Left lung (tissue), 4 donors: ENCODE measurements at regions not wholly inside any gene's neighbourhood (a gene's known extent, or its start where the extent isn't known, plus 50 kb on each side); places are given as distances from the start of the nearest gene placed in this dataset.

Source experiments
- ATAC-seq: fragments of 200-7000 bp; cut with Tn5 transposase; one replicate; pipeline ENCODE4 v1.9.1; 2020; ENCODE audit warnings: moderate library complexity
- DNase-seq, 4 donors: peaks; one replicate each; pipeline ENCODE4 v3.0.0-alpha.2; 2013 to 2020
- H3K27ac ChIP-seq, 2 donors: fragments of 200-600 bp; sonication (generic) in 1 of 2; one replicate each; pipeline versions ENCODE4 v1.5.0 to v1.8.0; 2020 to 2021
- H3K27me3 ChIP-seq, 2 donors: fragments of 200-600 bp; sonication (generic) in 1 of 2; one replicate each; pipeline versions ENCODE4 v1.5.0 to v1.8.0; 2020 to 2021
- H3K36me3 ChIP-seq, 2 donors: fragments of 200-600 bp; sonication (generic) in 1 of 2; one replicate each; pipeline versions ENCODE4 v1.5.0 to v1.8.0; 2020 to 2021
- H3K4me1 ChIP-seq, 2 donors: fragments of 200-600 bp; one replicate each; pipeline ENCODE4 v1.8.0; 2021
- H3K4me3 ChIP-seq, 2 donors: fragments of 200-600 bp; sonication (generic) in 1 of 2; one replicate each; pipeline versions ENCODE4 v1.5.0 to v1.8.0; 2020 to 2021; ENCODE audit warnings: mild to moderate bottlenecking in 1 of 2
- H3K9me3 ChIP-seq, 2 donors: fragments of 200-600 bp; sonication (generic) in 1 of 2; one replicate each; pipeline versions ENCODE4 v1.5.0 to v1.8.0; 2020 to 2021
- intact Hi-C, 2 donors: fragments of 100-400 bp; cut with DNase I; formaldehyde crosslinking; loops; one replicate each; pipeline versions ENCODE4 v1.11.2 to v1.14.2; 2022
- TF ChIP-seq, protein P1 (sequence below), 2 donors: fragments of 200-600 bp; sonication (generic) in 1 of 2; IDR thresholded peaks; one replicate each; pipeline versions ENCODE4 v1.5.0 to v1.8.0; 2021; ENCODE audit warnings: antibody characterized with exemption in 2 of 2
- donor health status: DM: no; HTN: yes; CAD: no.
- donor health status: DM: no; HTN: no; CAD: no.

DNA sequence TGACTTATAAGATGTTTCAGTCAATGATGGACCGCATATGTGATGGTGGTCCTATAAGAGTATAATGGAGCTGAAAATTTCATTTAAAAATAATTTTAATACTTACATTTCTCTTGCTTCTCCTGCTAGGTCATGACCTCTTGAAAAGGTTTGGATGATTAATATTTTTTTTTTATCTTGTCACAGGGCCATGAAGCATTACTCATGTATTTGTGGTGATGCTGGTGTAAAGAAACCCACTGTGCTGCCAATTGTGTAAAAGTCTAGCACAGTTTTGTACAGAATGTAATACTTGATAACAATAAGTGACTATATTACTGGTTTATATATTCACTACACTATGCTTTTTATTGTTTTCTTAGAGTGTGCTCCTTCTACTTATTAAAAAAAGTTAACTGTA lies 124.2 kb upstream of the CELF4 start:
- Histone ChIP-seq H3K9me3 (peaks cover 0 to 7% of the 10 kb centered on the region in 2 donors), H3K27ac (no peak overlapping the region), H3K36me3 (no peaks in the 10 kb centered on the region), H3K4me1 (no peaks in the 10 kb centered on the region), H3K4me3 (no peak overlapping the region), H3K27me3 (no peaks in the 10 kb centered on the region)
- ATAC-seq: no peak
- TF ChIP-seq, protein P1, sequence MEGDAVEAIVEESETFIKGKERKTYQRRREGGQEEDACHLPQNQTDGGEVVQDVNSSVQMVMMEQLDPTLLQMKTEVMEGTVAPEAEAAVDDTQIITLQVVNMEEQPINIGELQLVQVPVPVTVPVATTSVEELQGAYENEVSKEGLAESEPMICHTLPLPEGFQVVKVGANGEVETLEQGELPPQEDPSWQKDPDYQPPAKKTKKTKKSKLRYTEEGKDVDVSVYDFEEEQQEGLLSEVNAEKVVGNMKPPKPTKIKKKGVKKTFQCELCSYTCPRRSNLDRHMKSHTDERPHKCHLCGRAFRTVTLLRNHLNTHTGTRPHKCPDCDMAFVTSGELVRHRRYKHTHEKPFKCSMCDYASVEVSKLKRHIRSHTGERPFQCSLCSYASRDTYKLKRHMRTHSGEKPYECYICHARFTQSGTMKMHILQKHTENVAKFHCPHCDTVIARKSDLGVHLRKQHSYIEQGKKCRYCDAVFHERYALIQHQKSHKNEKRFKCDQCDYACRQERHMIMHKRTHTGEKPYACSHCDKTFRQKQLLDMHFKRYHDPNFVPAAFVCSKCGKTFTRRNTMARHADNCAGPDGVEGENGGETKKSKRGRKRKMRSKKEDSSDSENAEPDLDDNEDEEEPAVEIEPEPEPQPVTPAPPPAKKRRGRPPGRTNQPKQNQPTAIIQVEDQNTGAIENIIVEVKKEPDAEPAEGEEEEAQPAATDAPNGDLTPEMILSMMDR (IDR thresholded peaks at IDR 0.05): no peak
- intact Hi-C loops: no loop called here
- no peak for DNase-seq

DNA sequence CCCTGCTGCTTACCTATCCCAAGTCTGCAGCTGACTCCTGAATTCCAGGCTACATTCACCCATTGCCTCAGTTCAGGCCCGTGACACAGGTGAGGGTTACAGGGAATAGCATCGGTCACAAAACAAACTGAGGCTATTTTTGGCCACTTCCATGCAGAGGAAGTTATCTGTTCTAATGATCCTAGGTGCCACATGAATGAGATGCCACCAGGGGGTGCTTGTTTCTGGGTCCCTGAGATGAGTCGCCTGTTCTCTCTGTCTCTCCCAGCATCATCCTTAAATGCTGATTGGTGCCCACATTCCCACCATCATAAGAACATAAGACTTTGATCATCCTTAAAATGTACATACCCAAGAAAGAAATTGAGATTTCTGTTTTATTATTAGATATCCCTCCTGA lies 119.0 kb upstream of the CELF4 start:
- H3K9me3 ChIP-seq: no peaks in the 10 kb centered on the region
- H3K27me3 ChIP-seq: no peaks in the 10 kb centered on the region
- no peak overlapping the region for H3K27ac ChIP-seq
- DNase-seq (no peak), ATAC-seq (no peak)
- intact Hi-C loops: no loop called here
- H3K4me1 ChIP-seq: no peaks in the 10 kb centered on the region
- no peaks in the 10 kb centered on the region for H3K36me3 ChIP-seq
- TF ChIP-seq, protein P1 (IDR thresholded peaks at IDR 0.05): no peak
- H3K4me3 ChIP-seq: no peak overlapping the region

DNA sequence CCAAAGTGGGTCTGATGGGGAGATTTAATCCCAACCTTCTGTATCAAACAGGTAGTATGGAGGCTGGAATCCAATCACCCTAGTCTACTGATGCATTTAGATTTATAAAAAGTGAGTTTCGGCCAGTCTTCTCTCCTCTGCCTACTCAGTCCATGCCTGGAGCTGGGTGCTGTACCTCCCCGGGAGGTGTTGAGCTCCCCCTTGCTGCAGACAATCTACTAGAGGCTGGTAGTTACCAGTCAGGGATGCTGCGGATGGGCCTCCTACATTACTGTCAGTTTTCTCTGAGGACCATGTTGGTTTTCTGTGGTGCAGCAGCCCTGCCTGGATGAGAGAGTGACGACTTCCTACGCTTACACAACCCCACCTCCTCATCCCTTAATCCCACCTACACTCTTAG lies 118.6 kb upstream of the CELF4 start:
- Histone ChIP-seq H3K36me3 (no peaks in the 10 kb centered on the region), H3K27me3 (no peaks in the 10 kb centered on the region), H3K27ac (no peak overlapping the region), H3K4me3 (no peak overlapping the region), H3K4me1 (no peaks in the 10 kb centered on the region), H3K9me3 (no peaks in the 10 kb centered on the region)
- ATAC-seq (no peak), DNase-seq (no peak)
- TF ChIP-seq, protein P1 (IDR thresholded peaks at IDR 0.05): no peak
- intact Hi-C loops: no loop called here

- intact Hi-C loops: no loop called here
- no peaks in the 10 kb centered on the region for H3K4me1 ChIP-seq
- peaks cover 0 to 3% of the 10 kb centered on the region in 2 donors for H3K27me3 ChIP-seq
- DNase-seq (no peak), ATAC-seq (no peak)
- no peaks in the 10 kb centered on the region for H3K36me3 ChIP-seq
- no peak overlapping the region for H3K27ac ChIP-seq
- H3K9me3 ChIP-seq: peaks cover 0 to 4% of the 10 kb centered on the region in 2 donors
- TF ChIP-seq, protein P1 (IDR thresholded peaks at IDR 0.05): no peak
- no peak overlapping the region for H3K4me3 ChIP-seq
Measured at GRCh38 chr18:37680911-37681310, 115.3 kb upstream of the CELF4 start.

GRCh38 chr18:37676276-37676675 lies 110.7 kb upstream of the CELF4 start:
- intact Hi-C loops: no loop called here
- Histone ChIP-seq H3K36me3 (no peaks in the 10 kb centered on the region), H3K27ac (no peak overlapping the region), H3K4me1 (no peaks in the 10 kb centered on the region), H3K27me3 (peaks cover 0 to 3% of the 10 kb centered on the region in 2 donors), H3K4me3 (no peak overlapping the region), H3K9me3 (peaks cover 0 to 16% of the 10 kb centered on the region in 2 donors)
- TF ChIP-seq, protein P1 (IDR thresholded peaks at IDR 0.05): no peak
- no peak for ATAC-seq
- DNase-seq: no peak
